Activated CD4-positive, alpha-beta memory T cell treated with anti-CD3 and anti-CD28 coated beads for 36 hours (primary cell): ENCODE measurements at regions not wholly inside any gene's neighbourhood (a gene's known extent, or its start where the extent isn't known, plus 50 kb on each side); places are given as distances from the start of the nearest gene placed in this dataset.
"Not testable (repeated sequence)": the region's sequence is repeated elsewhere in the genome, so short reads cannot be mapped to it uniquely, and the experiment has no call there.

Experiments used
- CTCF ChIA-PET: fragments of 350-600 bp; sonication (Branson Sonifier 250); formaldehyde crosslinking; loops from one replicate; lab custom pipeline; 2021; ENCODE audit warnings: antibody characterized with exemption, inconsistent platforms; lab: Charles Lee
- POLR2A ChIA-PET: fragments of 350-600 bp; sonication (Branson Sonifier 250); formaldehyde crosslinking; loops from one replicate; lab custom pipeline; 2021; ENCODE audit warnings: antibody characterized with exemption; lab: Charles Lee
- DNase-seq: peaks from one replicate; pipeline ENCODE4 v3.0.0-alpha.2; 2020
- H3K27ac Mint-ChIP-seq: one replicate; pipeline ENCODE4 v1.8.0; 2021; ENCODE audit warnings: mixed read lengths
- H3K27me3 Mint-ChIP-seq: one replicate; pipeline ENCODE4 v1.8.0; 2021; ENCODE audit warnings: mixed read lengths
- H3K36me3 Mint-ChIP-seq: one replicate; pipeline ENCODE4 v1.8.0; 2021; ENCODE audit warnings: mixed read lengths
- H3K4me1 Mint-ChIP-seq: one replicate; pipeline ENCODE4 v1.8.0; 2021; ENCODE audit warnings: low read depth, mixed read lengths
- H3K4me3 Mint-ChIP-seq: one replicate; pipeline ENCODE4 v1.8.0; 2021; ENCODE audit warnings: mild to moderate bottlenecking, mixed read lengths
- H3K9me3 Mint-ChIP-seq: one replicate; pipeline ENCODE4 v1.8.0; 2021; ENCODE audit warnings: mixed read lengths
- intact Hi-C: fragments of 100-400 bp; cut with micrococcal nuclease; formaldehyde crosslinking; loops from one replicate; pipeline ENCODE4 v1.15.1; 2023

DNA sequence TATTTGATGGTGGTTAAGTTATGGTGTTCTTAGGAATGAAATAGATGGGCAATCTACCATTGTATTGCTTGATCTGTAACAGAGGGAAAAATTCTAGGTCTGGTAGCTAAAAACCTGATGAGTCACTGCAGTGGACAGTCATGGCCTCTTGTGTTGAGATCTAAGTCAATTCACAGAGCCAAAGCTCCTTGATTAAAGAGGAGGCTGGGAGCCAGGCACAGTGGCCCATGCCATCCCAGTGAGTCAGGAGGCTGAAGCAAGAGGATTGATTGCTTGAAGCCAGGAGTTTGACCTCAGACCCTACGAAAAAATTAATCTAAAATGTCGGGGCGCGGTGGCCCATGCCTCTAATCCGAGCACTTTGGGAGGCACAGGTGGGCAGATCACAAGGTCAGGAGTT lies 67.1 kb upstream of the KPNA3 start:
- intact Hi-C loops: no loop called here
- ChIA-PET POLR2A (no interaction called here), CTCF (interaction anchor here (0.9 kb wide), 1 partner anchor 189 kb away, joined by 3 read pairs; no protein-coding TSS in a partner anchor)
- no peak for DNase-seq
- Mint-ChIP-seq H3K4me3 (no peak overlapping the region), H3K4me1 (no peaks in the 10 kb centered on the region), H3K36me3 (no peaks in the 10 kb centered on the region), H3K9me3 (peaks cover 15% of the 10 kb centered on the region), H3K27ac (no peak overlapping the region), H3K27me3 (peaks cover 8% of the 10 kb centered on the region)

DNA sequence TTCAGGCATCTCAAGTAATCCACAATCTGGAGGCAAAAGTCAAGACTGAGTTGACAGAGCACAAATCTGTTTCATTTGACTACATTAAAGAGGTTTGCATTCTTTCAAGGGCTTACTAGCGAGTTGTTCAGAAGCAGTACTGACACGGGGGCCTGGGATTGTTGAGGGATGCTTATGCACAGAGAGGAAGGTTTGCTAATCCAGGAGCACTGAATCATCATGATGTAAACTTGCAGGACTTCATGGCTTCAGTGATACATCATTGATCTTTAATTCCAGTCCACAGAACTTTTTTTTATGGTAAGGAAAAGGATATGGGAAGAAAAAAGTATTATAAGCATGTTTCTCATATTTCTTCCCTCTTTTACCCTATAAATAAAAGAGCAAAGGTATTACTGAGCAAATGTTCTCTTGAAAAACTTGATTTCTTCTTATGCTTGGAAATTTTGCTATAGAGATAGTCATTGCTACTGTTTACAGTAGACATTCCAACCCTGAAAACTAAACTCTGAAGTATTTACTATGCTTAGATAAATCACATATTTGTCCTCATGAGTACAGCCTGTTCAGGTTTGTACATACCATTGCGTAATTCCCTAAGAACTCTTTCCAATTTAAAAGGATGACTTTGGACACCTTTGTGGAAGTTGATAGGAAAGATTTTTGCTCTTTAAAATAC lies 65.8 kb upstream of the KPNA3 start:
- Mint-ChIP-seq H3K27me3 (peaks cover 1% of the 10 kb centered on the region), H3K9me3 (peaks cover 21% of the 10 kb centered on the region), H3K27ac (no peak overlapping the region), H3K36me3 (no peaks in the 10 kb centered on the region), H3K4me3 (no peak overlapping the region), H3K4me1 (no peaks in the 10 kb centered on the region)
- intact Hi-C loops: no loop called here
- ChIA-PET POLR2A (no interaction called here), CTCF (no interaction called here)
- DNase-seq: no peak

DNA sequence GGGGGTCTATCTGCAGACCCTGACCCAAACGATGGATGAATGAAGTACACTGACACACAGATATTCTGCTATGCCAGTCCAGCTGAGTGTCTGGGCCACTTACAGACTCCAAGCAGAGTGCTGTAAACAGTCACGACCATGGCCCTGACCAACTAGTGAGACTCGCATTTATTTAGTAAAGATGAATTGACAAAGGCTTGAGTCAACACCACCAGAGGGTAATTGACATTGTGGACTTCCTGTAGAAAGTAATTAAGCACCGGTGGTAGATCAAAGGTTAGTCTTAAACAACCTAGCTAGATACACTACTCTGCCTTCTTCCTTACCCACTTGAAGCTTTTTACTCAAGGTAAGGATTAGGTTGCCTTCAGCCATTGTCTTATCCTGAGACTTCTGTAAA lies 63.4 kb upstream of the KPNA3 start:
- Mint-ChIP-seq H3K4me1 (no peaks in the 10 kb centered on the region), H3K27me3 (no peaks in the 10 kb centered on the region), H3K4me3 (no peak overlapping the region), H3K36me3 (no peaks in the 10 kb centered on the region), H3K9me3 (peaks cover 24% of the 10 kb centered on the region), H3K27ac (no peak overlapping the region)
- DNase-seq: no peak
- intact Hi-C loops: no loop called here
- ChIA-PET CTCF (no interaction called here), POLR2A (no interaction called here)

DNA sequence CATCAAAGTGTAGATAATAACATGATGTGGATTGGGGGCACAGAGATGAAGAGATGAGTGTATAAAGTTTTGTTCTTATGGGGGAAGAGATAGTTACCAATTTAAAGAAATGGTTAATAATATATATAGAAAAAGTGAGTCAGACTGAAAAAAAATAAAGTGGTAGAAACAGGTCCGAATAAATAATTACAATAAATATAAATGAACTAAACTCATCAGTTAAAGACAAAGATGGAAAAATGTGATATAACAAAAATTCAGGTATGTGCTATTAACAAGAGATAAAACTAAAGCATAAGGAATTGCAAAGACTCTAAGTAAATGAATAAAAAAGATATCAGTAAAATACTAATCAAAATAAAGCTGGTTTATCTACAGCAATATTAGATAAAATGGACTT lies 61.1 kb upstream of the KPNA3 start:
- no peak overlapping the region for H3K27ac Mint-ChIP-seq
- no peak overlapping the region for H3K4me3 Mint-ChIP-seq
- no peaks in the 10 kb centered on the region for H3K36me3 Mint-ChIP-seq
- no peaks in the 10 kb centered on the region for H3K4me1 Mint-ChIP-seq
- intact Hi-C loops: no loop called here
- POLR2A ChIA-PET: no interaction called here
- CTCF ChIA-PET: no interaction called here
- peaks cover 24% of the 10 kb centered on the region for H3K9me3 Mint-ChIP-seq
- no peak for DNase-seq
- no peaks in the 10 kb centered on the region for H3K27me3 Mint-ChIP-seq

DNA sequence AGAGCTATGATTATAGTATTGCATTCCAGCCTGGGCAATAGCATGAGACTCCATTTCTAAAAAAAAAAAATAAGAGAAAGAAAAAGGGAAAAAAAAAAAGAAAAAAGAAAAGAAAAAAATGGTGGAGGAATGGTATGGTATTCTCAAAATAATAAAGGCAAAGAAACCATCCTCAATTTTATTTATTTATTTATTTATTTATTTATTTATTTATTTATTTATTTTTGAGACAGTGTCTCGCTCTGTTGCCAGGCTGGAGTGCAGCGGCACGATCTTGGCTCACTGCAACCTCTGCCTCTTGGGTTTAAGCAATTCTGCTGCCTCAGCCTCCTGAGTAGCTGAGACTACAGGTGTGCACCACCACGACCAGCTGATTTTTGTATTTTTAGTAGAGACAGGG lies 60.0 kb upstream of the KPNA3 start:
- DNase-seq, H3K4me3 Mint-ChIP-seq, intact Hi-C loops, H3K27me3 Mint-ChIP-seq, CTCF ChIA-PET, H3K4me1 Mint-ChIP-seq, H3K36me3 Mint-ChIP-seq, H3K27ac Mint-ChIP-seq: not testable (repeated sequence)
- POLR2A ChIA-PET: interaction anchor here (0.6 kb wide), 1 partner anchor 179 kb away, joined by 3 read pairs; no protein-coding TSS in a partner anchor
- peaks cover 24% of the 10 kb centered on the region for H3K9me3 Mint-ChIP-seq

DNA sequence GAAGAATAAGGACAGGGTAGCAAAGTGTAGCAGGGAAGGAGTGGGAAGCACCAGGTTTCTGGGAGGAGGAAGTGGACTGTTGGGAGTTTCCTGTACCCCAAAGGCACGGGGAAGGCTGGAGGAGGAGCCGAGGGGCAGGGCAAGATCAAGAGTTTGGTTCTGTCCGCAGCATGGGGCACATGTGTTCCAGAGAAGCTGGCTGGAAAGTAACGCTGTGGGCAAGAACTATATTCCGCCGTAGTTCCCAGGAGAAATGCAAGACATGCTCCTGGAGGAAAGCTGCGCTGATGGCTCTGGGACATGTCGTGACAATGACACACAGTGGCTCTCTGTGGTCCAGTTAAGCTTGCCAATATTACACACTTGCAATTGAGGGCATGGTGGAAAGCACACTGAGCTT lies 51.7 kb upstream of the KPNA3 start:
- Mint-ChIP-seq H3K4me1 (peaks cover 1% of the 10 kb centered on the region), H3K4me3 (no peak overlapping the region), H3K36me3 (no peaks in the 10 kb centered on the region), H3K27ac (no peak overlapping the region), H3K27me3 (peaks cover 3% of the 10 kb centered on the region), H3K9me3 (no peaks in the 10 kb centered on the region)
- intact Hi-C loops: no loop called here
- DNase-seq: no peak
- POLR2A ChIA-PET: no interaction called here
- CTCF ChIA-PET: interaction anchor here (1.2 kb wide), 1 partner anchor 192 kb away, joined by 3 read pairs; no protein-coding TSS in a partner anchor
